GM12891 (cell line): ENCODE measurements at regions not wholly inside any gene's neighbourhood (a gene's known extent, or its start where the extent isn't known, plus 50 kb on each side); places are given as distances from the start of the nearest gene placed in this dataset.

ENCODE experiments used
- POLR2A ChIP-seq: IDR thresholded peaks from 2 replicates; pipeline ENCODE4 v1.6.1; 2011; ENCODE audit warnings: low read depth, low read length, control low read depth
- POLR2AphosphoS5 ChIP-seq: IDR thresholded peaks from 2 replicates; pipeline ENCODE4 v1.6.1; 2011; ENCODE audit warnings: low read depth, low read length, control low read depth
- POU2F2 ChIP-seq: IDR thresholded peaks from 2 replicates; pipeline ENCODE4 v1.6.1; 2011; ENCODE audit warnings: low read depth, mild to moderate bottlenecking, control low read depth, low read length, moderate library complexity

- no peak for TF ChIP-seq POLR2A
- no peak for TF ChIP-seq POLR2AphosphoS5
- no peak for TF ChIP-seq POU2F2
Observed at GRCh38 chr4:30160140-30160539, 560.0 kb upstream of the PCDH7 start.
